Ishikawa (cell line): ENCODE measurements at regions not wholly inside any gene's neighbourhood (a gene's known extent, or its start where the extent isn't known, plus 50 kb on each side); places are given as distances from the start of the nearest gene placed in this dataset.

Source experiments
- CEBPB ChIP-seq: IDR thresholded peaks from 2 replicates; pipeline ENCODE4 v1.6.1; 2012
- CREB1 ChIP-seq: IDR thresholded peaks from 2 replicates; pipeline ENCODE4 v1.6.1; 2012; ENCODE audit warnings: low read depth
- EGR1 ChIP-seq: IDR thresholded peaks from 2 replicates; pipeline ENCODE4 v1.6.1; 2012
- EP300 ChIP-seq: IDR thresholded peaks from 2 replicates; pipeline ENCODE4 v1.6.1; 2012; ENCODE audit warnings: borderline replicate concordance
- FOXM1 ChIP-seq: IDR thresholded peaks from 2 replicates; pipeline ENCODE4 v1.6.1; 2012; ENCODE audit warnings: low read depth, borderline replicate concordance
- NFIC ChIP-seq: IDR thresholded peaks from 2 replicates; pipeline ENCODE4 v1.6.1; 2012
- RAD21 ChIP-seq: IDR thresholded peaks from 2 replicates; pipeline ENCODE4 v1.6.1; 2012; ENCODE audit warnings: low read depth
- TAF1 ChIP-seq: IDR thresholded peaks from 2 replicates; pipeline ENCODE4 v1.6.1; 2012; ENCODE audit warnings: low read depth, mild to moderate bottlenecking
- TCF12 ChIP-seq: IDR thresholded peaks from 2 replicates; pipeline ENCODE4 v1.6.1; 2012; ENCODE audit warnings: low read depth
- TEAD4 ChIP-seq: IDR thresholded peaks from 2 replicates; pipeline ENCODE4 v1.6.1; 2012
- YY1 ChIP-seq: IDR thresholded peaks from 2 replicates; pipeline ENCODE4 v1.6.1; 2012; ENCODE audit warnings: low read depth
- ZBTB7A ChIP-seq: IDR thresholded peaks from 2 replicates; pipeline ENCODE4 v1.6.1; 2012; ENCODE audit warnings: low read depth
- TF ChIP-seq, protein P1 (sequence below): IDR thresholded peaks from 2 replicates; pipeline ENCODE4 v1.6.1; 2012
- TF ChIP-seq, protein P2 (sequence below): IDR thresholded peaks from 2 replicates; pipeline ENCODE4 v1.6.1; 2012
- TF ChIP-seq, protein P3 (sequence below): IDR thresholded peaks from 2 replicates; pipeline ENCODE4 v1.6.1; 2012; ENCODE audit warnings: low read depth, mild to moderate bottlenecking

DNA sequence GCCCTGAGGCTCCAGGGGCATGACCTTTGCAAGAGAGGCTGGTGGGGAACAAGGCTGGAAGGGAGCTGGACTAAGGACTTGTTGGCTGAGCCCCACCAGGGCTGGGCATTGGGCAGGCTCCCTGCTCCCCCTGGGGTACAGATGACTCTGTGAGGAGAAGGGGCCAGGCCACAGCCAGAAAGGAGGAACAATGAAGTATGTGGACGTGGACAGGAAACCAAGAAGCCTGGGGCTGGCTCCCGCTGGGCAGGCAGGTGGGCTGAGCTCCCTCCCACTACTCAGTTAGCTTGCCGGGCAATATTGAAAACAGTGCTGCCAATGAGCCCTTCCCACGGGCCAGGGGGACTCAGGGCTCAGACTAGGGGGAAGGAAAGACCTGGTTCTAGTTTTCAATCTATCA lies 66.1 kb upstream of the SPTLC1 start:
- TF ChIP-seq YY1 (no peak), EGR1 (no peak), TAF1 (no peak), EP300 (no peak), CEBPB (no peak), RAD21 (no peak), CREB1 (no peak), TCF12 (no peak), ZBTB7A (no peak), FOXM1 (no peak)
- TF ChIP-seq, protein P1, sequence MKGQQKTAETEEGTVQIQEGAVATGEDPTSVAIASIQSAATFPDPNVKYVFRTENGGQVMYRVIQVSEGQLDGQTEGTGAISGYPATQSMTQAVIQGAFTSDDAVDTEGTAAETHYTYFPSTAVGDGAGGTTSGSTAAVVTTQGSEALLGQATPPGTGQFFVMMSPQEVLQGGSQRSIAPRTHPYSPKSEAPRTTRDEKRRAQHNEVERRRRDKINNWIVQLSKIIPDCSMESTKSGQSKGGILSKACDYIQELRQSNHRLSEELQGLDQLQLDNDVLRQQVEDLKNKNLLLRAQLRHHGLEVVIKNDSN, result no peak
- TF ChIP-seq, protein P2, sequence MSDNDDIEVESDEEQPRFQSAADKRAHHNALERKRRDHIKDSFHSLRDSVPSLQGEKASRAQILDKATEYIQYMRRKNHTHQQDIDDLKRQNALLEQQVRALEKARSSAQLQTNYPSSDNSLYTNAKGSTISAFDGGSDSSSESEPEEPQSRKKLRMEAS, result no peak

DNA sequence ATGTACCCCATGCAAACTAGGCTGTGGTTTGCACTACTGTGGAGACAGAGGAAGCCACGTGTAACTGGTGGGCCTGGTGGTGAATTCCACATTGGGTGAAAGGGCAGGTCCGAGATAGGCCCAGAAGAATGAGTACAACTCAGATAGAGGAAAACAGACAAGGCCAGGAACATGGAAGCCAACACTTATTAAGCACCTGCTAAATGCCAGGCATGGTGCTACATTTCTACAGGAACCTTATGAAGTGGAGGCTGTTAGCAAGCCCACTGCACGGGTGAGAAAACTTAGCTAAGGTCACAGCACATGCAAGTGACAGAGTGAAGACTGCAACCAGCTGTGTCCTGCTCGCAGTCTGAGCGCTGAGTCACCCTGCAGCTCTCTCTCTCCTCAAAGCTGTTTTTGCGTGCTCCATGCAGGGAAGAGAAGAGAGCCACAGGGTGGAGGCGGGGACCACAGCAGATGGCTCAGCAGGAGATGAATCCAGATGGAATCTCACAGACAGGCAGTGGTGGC lies 65.5 kb upstream of the SPTLC1 start:
- no peak for TF ChIP-seq TCF12
- no peak for TF ChIP-seq NFIC
- no peak for TF ChIP-seq ZBTB7A
- TF ChIP-seq EP300, result no peak

DNA sequence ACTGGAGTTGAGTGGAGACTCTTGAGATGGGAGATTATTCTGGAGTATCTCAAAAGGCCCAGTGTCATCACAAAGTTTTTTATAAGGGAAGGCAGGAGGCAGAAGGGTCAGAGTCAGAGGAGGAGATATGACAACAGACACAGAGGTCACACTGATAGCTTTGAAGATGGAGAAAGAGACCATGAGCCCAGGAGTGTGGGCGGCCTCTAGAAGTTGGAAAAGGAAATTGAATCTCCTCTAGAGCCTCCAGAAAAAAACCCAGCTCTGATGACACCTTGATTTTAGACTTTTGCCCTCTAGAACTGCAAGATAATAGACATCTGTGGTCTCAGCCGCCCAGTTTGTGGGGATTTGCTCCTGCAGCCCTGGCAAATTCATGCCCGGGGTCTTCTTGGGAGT lies 64.8 kb upstream of the SPTLC1 start:
- TF ChIP-seq, protein P1, result no peak
- TF ChIP-seq, protein P2, result no peak
- TF ChIP-seq YY1 (no peak), FOXM1 (no peak), TAF1 (no peak), RAD21 (no peak), EP300 (no peak), TCF12 (no peak)

DNA sequence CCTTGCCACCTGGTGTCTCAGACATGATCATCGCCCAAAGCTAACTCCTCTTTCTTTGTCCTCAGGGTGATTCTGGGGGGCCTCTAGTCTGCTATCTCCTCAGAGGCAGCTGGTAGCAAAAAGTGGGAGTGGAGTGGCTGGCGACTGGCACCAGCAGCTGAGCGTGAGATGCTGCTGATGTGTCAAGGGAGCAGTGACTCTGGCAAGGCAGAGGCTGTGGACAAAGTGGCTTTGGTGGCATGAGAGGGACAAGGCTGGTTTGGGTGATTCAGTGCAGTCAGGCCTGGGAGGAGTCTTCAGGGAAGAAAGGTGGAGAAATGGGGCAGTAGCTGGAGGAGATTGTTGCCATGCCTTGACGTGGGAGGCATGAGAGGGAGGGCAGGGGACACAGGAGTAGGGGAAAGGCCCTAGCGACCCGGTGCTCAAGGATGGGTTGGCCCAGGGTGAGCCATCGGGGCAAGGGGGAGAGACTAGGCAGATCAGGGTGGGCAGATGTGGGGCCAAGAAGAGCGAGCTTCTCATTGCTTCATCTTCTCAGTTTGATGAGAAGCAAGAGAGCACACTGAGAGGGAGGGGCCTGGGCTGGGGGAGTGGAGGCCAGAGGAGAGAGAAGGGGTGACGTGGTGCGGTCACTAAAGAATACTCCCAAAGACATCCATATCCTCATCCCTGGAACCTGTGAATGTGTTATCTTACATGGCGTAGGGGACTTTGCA lies 64.2 kb upstream of the SPTLC1 start:
- TF ChIP-seq FOXM1 (no peak), CREB1 (no peak), EP300 (no peak), NFIC (no peak), YY1 (no peak), TAF1 (no peak), ZBTB7A (no peak), RAD21 (no peak)
- TF ChIP-seq, protein P2, result no peak

DNA sequence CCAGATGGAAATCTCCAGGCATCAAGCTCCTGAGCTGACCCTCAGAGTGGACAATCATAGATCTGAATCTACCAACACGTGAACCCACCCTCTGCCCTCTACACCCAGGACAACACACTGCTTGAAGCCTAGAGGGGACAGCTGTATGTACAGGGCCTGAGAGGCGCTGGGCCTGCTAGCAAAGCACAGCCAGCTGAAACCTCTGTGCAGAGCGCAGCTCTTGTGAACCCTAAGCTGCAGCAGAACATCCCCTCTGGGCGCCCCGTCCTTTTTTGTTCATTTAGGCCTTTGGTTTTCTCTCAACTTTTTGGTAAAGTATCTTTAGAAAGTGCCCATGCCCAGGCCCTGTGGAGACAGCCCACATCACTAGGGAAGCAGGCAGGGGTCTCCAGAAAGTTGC lies 62.4 kb upstream of the SPTLC1 start:
- TF ChIP-seq CREB1, result no peak
- TF ChIP-seq, protein P1, result no peak
- TF ChIP-seq TAF1, result no peak
- no peak for TF ChIP-seq YY1
- no peak for TF ChIP-seq TEAD4
- no peak for TF ChIP-seq CEBPB
- TF ChIP-seq EGR1, result no peak
- TF ChIP-seq EP300, result no peak
- TF ChIP-seq RAD21, result no peak
- TF ChIP-seq ZBTB7A, result no peak
- TF ChIP-seq, protein P3, sequence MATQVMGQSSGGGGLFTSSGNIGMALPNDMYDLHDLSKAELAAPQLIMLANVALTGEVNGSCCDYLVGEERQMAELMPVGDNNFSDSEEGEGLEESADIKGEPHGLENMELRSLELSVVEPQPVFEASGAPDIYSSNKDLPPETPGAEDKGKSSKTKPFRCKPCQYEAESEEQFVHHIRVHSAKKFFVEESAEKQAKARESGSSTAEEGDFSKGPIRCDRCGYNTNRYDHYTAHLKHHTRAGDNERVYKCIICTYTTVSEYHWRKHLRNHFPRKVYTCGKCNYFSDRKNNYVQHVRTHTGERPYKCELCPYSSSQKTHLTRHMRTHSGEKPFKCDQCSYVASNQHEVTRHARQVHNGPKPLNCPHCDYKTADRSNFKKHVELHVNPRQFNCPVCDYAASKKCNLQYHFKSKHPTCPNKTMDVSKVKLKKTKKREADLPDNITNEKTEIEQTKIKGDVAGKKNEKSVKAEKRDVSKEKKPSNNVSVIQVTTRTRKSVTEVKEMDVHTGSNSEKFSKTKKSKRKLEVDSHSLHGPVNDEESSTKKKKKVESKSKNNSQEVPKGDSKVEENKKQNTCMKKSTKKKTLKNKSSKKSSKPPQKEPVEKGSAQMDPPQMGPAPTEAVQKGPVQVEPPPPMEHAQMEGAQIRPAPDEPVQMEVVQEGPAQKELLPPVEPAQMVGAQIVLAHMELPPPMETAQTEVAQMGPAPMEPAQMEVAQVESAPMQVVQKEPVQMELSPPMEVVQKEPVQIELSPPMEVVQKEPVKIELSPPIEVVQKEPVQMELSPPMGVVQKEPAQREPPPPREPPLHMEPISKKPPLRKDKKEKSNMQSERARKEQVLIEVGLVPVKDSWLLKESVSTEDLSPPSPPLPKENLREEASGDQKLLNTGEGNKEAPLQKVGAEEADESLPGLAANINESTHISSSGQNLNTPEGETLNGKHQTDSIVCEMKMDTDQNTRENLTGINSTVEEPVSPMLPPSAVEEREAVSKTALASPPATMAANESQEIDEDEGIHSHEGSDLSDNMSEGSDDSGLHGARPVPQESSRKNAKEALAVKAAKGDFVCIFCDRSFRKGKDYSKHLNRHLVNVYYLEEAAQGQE, result no peak
- TF ChIP-seq, protein P2, result no peak
- no peak for TF ChIP-seq FOXM1
- no peak for TF ChIP-seq TCF12
- TF ChIP-seq NFIC, result no peak

DNA sequence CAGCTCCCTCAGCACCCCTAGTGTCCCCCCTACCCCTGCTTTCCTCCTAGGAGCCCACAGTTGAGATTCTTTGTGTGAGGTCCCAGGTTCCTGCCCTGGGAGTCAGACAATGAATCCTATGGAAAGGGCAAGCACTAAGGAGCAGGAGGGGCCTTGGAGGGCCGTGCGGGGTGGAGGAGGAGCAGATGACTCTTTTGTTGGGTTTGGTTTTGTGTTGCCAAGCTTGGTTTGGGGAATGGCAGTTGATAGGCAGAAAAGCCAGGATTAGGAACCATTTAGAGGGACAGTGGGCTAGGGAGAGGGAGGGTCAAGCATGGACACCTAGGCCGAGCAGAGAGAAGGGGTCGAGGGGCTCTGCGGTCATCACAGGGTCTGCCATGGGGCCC lies 61.6 kb upstream of the SPTLC1 start:
- no peak for TF ChIP-seq NFIC
- TF ChIP-seq CEBPB, result no peak
- TF ChIP-seq TCF12, result no peak
- TF ChIP-seq, protein P2, result no peak
- TF ChIP-seq YY1, result no peak
- TF ChIP-seq EGR1, result no peak
- no peak for TF ChIP-seq ZBTB7A
- no peak for TF ChIP-seq CREB1
- TF ChIP-seq TEAD4, result no peak
- TF ChIP-seq TAF1, result no peak
- TF ChIP-seq, protein P1, result no peak
- no peak for TF ChIP-seq FOXM1
- TF ChIP-seq RAD21, result no peak
- TF ChIP-seq, protein P3, result no peak
- no peak for TF ChIP-seq EP300
